Esophagus muscularis mucosa (tissue), 4 donors: ENCODE measurements at regions not wholly inside any gene's neighbourhood (a gene's known extent, or its start where the extent isn't known, plus 50 kb on each side); places are given as distances from the start of the nearest gene placed in this dataset.

Experiments
- DNase-seq: peaks from one replicate; pipeline ENCODE4 v3.0.0-alpha.2; 2017; ENCODE audit errors: extremely low spot score
- H3K27ac ChIP-seq, 4 donors: fragments of 200-600 bp; sonication (generic); replicated peaks in 1 of 4; 1 replicate in 3 of 4; 2 replicates in 1 of 4; pipeline ENCODE4 v1.5.1; 2016 to 2019; ENCODE audit warnings: mild to moderate bottlenecking in 1 of 4
- H3K27me3 ChIP-seq, 4 donors: fragments of 200-600 bp; sonication (generic); one replicate each; pipeline versions ENCODE4 v1.5.1 to v1.6.0; 2016 to 2019
- H3K36me3 ChIP-seq, 4 donors: fragments of 200-600 bp; sonication (generic); one replicate each; pipeline ENCODE4 v1.5.1; 2016 to 2019
- H3K4me1 ChIP-seq, 4 donors: fragments of 200-600 bp; sonication (generic); one replicate each; pipeline ENCODE4 v1.5.1; 2016 to 2019
- H3K4me3 ChIP-seq, 4 donors: fragments of 200-600 bp; sonication (generic); 1 replicate in 2 of 4; 2 replicates in 2 of 4; pipeline ENCODE4 v1.5.1; 2016 to 2019; ENCODE audit warnings: mild to moderate bottlenecking in 4 of 4, moderate library complexity in 1 of 4
- H3K9me3 ChIP-seq, 4 donors: fragments of 200-600 bp; sonication (generic); 1 replicate in 3 of 4; 2 replicates in 1 of 4; pipeline ENCODE4 v1.5.1; 2016 to 2019
- EP300 ChIP-seq: sonication (generic); formaldehyde crosslinking; IDR thresholded peaks from one replicate; pipeline ENCODE4 v1.6.1; 2017; ENCODE audit warnings: antibody characterized with exemption
- POLR2A ChIP-seq: fragments of 450-650 bp; IDR thresholded peaks from one replicate; pipeline ENCODE4 v1.6.1; 2017; ENCODE audit warnings: antibody characterized with exemption, moderate library complexity, mild to moderate bottlenecking, low read depth
- POLR2AphosphoS5 ChIP-seq, 2 donors: sonication (generic); formaldehyde crosslinking; IDR thresholded peaks; one replicate each; pipeline ENCODE4 v1.6.1; 2017; ENCODE audit warnings: antibody characterized with exemption in 2 of 2
- WGBS: methylation state at CpG from one replicate; pipeline ENCODE4 v1.1.5; 2018; 5-methylcytosine and 5-hydroxymethylcytosine counted together
- intact Hi-C: fragments of 100-400 bp; cut with DNase I; formaldehyde crosslinking; loops from one replicate; pipeline ENCODE4 v1.15.1; 2023
- TF ChIP-seq, protein P1 (sequence below), 3 experiments: fragments of 200-600 bp in 2 of 3; fragments of 450-650 bp in 1 of 3; sonication (generic) in 2 of 3; IDR thresholded peaks; one replicate each; pipeline ENCODE4 v1.5.1; 2017 to 2019; ENCODE audit warnings: antibody characterized with exemption in 3 of 3, mild to moderate bottlenecking in 2 of 3, moderate library complexity in 1 of 3

- 95% methylated on average over 1 of the region's 1 CpG for WGBS
- H3K36me3 ChIP-seq = no peaks in the 10 kb centered on the region
- no peak for DNase-seq
- no peak overlapping the region for H3K4me3 ChIP-seq
- peaks cover 0 to 4% (median 0%) of the 10 kb centered on the region in 4 donors for H3K4me1 ChIP-seq
- H3K9me3 ChIP-seq = no peaks in the 10 kb centered on the region
- intact Hi-C loops = no loop called here
- H3K27ac ChIP-seq = no peak overlapping the region
- H3K27me3 ChIP-seq = no peaks in the 10 kb centered on the region
- TF ChIP-seq POLR2AphosphoS5 (IDR thresholded peaks at IDR 0.05) = no peak
- no peak for TF ChIP-seq POLR2A
- TF ChIP-seq, protein P1, sequence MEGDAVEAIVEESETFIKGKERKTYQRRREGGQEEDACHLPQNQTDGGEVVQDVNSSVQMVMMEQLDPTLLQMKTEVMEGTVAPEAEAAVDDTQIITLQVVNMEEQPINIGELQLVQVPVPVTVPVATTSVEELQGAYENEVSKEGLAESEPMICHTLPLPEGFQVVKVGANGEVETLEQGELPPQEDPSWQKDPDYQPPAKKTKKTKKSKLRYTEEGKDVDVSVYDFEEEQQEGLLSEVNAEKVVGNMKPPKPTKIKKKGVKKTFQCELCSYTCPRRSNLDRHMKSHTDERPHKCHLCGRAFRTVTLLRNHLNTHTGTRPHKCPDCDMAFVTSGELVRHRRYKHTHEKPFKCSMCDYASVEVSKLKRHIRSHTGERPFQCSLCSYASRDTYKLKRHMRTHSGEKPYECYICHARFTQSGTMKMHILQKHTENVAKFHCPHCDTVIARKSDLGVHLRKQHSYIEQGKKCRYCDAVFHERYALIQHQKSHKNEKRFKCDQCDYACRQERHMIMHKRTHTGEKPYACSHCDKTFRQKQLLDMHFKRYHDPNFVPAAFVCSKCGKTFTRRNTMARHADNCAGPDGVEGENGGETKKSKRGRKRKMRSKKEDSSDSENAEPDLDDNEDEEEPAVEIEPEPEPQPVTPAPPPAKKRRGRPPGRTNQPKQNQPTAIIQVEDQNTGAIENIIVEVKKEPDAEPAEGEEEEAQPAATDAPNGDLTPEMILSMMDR (IDR thresholded peaks at IDR 0.05) = no peak
- TF ChIP-seq EP300 = no peak
Observed at GRCh38 chr21:16367079-16367478, 637.3 kb downstream of the USP25 start.

DNA sequence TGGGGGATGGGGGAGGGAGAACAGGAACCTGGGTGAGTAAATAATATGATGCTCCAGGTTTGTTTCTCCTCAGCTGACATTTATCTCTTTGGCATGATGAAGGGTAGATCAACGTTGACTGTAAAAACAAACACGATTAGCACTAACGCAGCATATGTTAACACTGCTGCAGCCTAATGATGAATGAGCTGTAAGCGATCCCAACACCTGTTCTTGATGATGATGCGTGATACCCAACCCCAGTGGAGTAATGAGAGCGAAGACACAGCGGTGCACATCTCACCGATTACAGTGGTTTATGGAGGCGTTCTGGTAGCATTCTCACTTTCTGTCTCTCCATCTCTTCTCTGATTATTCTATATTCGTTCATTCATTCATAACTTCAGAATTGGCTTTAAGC, 640.4 kb downstream of the USP25 start:
- H3K27ac ChIP-seq = no peak overlapping the region

DNA sequence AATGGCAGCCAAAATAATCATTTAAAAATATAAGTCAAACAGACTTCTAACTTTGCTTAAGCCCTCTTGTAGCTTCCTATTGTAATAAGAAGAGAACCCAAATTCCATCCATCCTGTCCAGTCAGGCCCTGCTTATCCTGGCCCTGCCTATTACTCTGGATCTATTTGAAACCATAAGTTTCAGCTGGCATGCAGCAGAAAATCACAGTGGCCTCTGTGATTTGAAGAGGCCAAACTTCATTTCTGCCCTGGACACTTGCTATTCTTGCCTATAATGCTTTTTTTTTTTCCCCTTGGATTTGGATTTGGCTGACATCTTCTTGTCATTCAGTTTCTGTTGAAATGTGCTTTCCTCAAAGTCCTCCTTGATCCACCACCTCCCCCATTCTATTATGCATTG, 642.8 kb downstream of the USP25 start:
- Histone ChIP-seq H3K9me3 (no peaks in the 10 kb centered on the region), H3K27ac (no peak overlapping the region), H3K36me3 (no peaks in the 10 kb centered on the region), H3K27me3 (no peaks in the 10 kb centered on the region), H3K4me1 (peaks cover 8 to 19% (median 16%) of the 10 kb centered on the region in 4 donors), H3K4me3 (no peak overlapping the region)
- intact Hi-C loops = no loop called here
- TF ChIP-seq EP300 = no peak
- no peak for TF ChIP-seq POLR2A
- TF ChIP-seq POLR2AphosphoS5 (IDR thresholded peaks at IDR 0.05) = no peak
- TF ChIP-seq, protein P1 (IDR thresholded peaks at IDR 0.05) = no peak
- no peak for DNase-seq

More for the DNA sequence above, 640.4 kb downstream of the USP25 start:
- Histone ChIP-seq H3K4me1 (no peaks in the 10 kb centered on the region), H3K27me3 (no peaks in the 10 kb centered on the region), H3K4me3 (no peak overlapping the region), H3K9me3 (no peaks in the 10 kb centered on the region), H3K36me3 (no peaks in the 10 kb centered on the region)
- intact Hi-C loops = no loop called here
- TF ChIP-seq POLR2A = no peak
- TF ChIP-seq, protein P1 (IDR thresholded peaks at IDR 0.05) = no peak
- no peak for TF ChIP-seq EP300
- no peak for TF ChIP-seq POLR2AphosphoS5 (IDR thresholded peaks at IDR 0.05)
- WGBS = 74% methylated on average over 10 of the region's 10 CpGs
- DNase-seq = no peak

DNA sequence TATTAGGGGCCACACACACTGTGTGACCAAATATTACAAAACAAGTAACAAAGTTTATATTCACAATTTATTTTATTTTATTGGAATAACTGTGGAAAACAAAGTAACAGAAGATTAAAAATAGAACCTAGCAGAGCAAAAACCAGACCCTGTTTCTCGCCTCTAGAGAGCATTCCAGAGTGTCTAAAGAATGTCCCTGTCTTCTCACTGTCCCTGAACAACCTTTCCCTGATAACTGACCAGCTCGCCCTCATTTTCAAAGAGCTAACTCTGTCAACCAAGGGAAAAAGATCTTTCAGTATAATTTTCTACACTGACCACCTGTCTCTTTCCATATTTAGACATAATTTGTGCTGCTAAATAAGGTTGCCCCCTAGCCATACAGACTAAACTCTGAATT, 646.9 kb downstream of the USP25 start:
- Histone ChIP-seq H3K4me1 (peaks cover 18 to 35% (median 31%) of the 10 kb centered on the region in 4 donors), H3K4me3 (no peak overlapping the region), H3K27ac (peak overlapping the region in 3 of 4 donors; percentile 4 to 55 (median 51)), H3K9me3 (no peaks in the 10 kb centered on the region), H3K36me3 (no peaks in the 10 kb centered on the region), H3K27me3 (no peaks in the 10 kb centered on the region)
- intact Hi-C loops = no loop called here
- 45% methylated on average over 2 of the region's 2 CpGs for WGBS
- DNase-seq = no peak
- TF ChIP-seq, protein P1 (IDR thresholded peaks at IDR 0.05) = no peak
- TF ChIP-seq POLR2AphosphoS5 (IDR thresholded peaks at IDR 0.05) = no peak
- no peak for TF ChIP-seq EP300

- Histone ChIP-seq H3K27ac (peak overlapping the region in 3 of 4 donors; percentile 4 to 55 (median 51)), H3K9me3 (no peaks in the 10 kb centered on the region), H3K4me3 (no peak overlapping the region), H3K27me3 (no peaks in the 10 kb centered on the region), H3K4me1 (peaks cover 18 to 35% (median 31%) of the 10 kb centered on the region in 4 donors), H3K36me3 (no peaks in the 10 kb centered on the region)
- WGBS = 73% methylated on average over 6 of the region's 6 CpGs
- DNase-seq = no peak
- intact Hi-C loops = no loop called here
- TF ChIP-seq EP300 (no peak), POLR2A (no peak), POLR2AphosphoS5 (IDR thresholded peaks at IDR 0.05) (no peak)
- TF ChIP-seq, protein P1 (IDR thresholded peaks at IDR 0.05) = no peak
Observed at GRCh38 chr21:16377120-16377658, 647.4 kb downstream of the USP25 start.
